ENCODE measurements at regions not wholly inside any gene's neighbourhood (a gene's known extent, or its start where the extent isn't known, plus 50 kb on each side); places are given as distances from the start of the nearest gene placed in this dataset.

DNA sequence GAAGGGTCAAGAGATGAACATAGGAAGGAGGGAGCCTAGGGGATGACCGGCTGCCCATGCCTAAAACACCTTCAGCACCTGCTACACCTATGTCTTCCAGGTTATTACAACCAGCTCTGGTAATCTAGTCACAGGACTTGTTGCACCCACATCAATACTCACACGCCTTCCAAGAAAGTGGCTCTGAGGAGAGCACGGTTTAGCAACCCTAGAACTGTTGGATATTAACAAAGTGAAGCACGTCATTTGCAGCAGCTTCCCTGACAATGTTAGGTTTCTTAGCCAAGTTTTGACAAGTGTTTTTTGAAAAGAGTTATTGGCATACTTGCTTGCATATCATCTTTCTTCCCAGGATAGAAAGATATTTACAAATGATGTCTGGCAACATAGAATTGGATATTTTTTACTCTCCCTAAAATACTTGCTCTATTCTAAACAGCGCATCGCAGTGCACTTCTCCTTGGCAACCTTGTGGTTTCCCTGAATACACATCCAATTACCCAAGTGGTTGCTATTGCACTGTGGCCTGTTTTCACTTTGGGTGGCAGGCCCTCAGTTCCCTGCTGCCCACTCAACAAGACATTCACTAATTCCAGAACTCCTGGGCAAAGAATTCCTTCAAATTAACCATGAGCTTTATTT, 94.3 kb upstream of the ARHGAP42 start:
- H3K27ac ChIP-seq, result peak overlapping the region in 1 of 5 donors; percentile 38
- no peaks in the 10 kb centered on the region for H3K9me3 ChIP-seq
- intact Hi-C loops (cut with DNase I; ENCODE audit: low total_unique reads), result no loop called here
- H3K36me3 ChIP-seq, result no peaks in the 10 kb centered on the region
- no peak overlapping the region for H3K4me3 ChIP-seq
- TF ChIP-seq POLR2A (IDR thresholded peaks at IDR 0.05), result no peak
- TF ChIP-seq POLR2AphosphoS5 (IDR thresholded peaks at IDR 0.05), result no peak
- no peak for TF ChIP-seq CTCF (IDR thresholded peaks at IDR 0.05)
- TF ChIP-seq EP300 (IDR thresholded peaks at IDR 0.05), result no peak
- H3K27me3 ChIP-seq, result no peaks in the 10 kb centered on the region
- 51 to 75% (median 72%) methylated on average over 6 of the region's 6 CpGs for WGBS, 5 donors
- peaks cover 0 to 5% (median 0%) of the 10 kb centered on the region in 4 donors for H3K4me1 ChIP-seq
- peak in 1 of 2 donors; percentile 35 for DNase-seq

GRCh38 chr11:100593291-100593690, 93.8 kb upstream of the ARHGAP42 start:
- no peaks in the 10 kb centered on the region for H3K9me3 ChIP-seq
- peak overlapping the region in 1 of 5 donors; percentile 38 for H3K27ac ChIP-seq
- H3K4me1 ChIP-seq, result peaks cover 0 to 5% (median 0%) of the 10 kb centered on the region in 4 donors
- no peak for TF ChIP-seq POLR2AphosphoS5 (IDR thresholded peaks at IDR 0.05)
- TF ChIP-seq CTCF (IDR thresholded peaks at IDR 0.05), result no peak
- no peak for TF ChIP-seq POLR2A (IDR thresholded peaks at IDR 0.05)
- no peak for TF ChIP-seq EP300 (IDR thresholded peaks at IDR 0.05)
- intact Hi-C loops (cut with DNase I; ENCODE audit: low total_unique reads), result no loop called here
- H3K36me3 ChIP-seq, result no peaks in the 10 kb centered on the region
- peak in 1 of 2 donors; percentile 50 for DNase-seq
- 60 to 77% (median 76%) methylated on average over 2 of the region's 2 CpGs for WGBS, 5 donors
- no peaks in the 10 kb centered on the region for H3K27me3 ChIP-seq
- H3K4me3 ChIP-seq, result no peak overlapping the region

DNA sequence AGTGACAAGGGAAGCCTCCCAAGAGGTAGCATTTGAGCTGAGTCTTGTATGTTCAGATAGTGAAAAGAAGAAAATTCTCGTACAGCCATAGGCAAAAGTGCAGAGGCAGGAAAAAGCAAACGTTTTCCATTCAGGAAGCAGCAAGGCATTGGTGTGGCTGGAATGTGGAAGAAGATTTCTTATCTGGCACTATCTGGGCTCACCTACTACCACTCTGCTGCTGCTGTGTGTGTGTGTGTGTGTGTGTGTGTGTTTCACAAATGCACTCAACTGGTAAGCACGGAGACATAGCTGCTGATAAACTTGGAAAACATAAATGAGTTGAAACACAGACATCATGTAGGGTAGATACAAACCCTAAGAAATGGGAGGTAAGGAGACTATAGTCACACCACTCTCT, 92.8 kb upstream of the ARHGAP42 start:
- 32 to 50% (median 35%) methylated on average over 3 of the region's 3 CpGs for WGBS, 5 donors
- no peak for DNase-seq
- TF ChIP-seq EP300 (IDR thresholded peaks at IDR 0.05), result no peak
- TF ChIP-seq POLR2AphosphoS5 (IDR thresholded peaks at IDR 0.05), result no peak
- no peak for TF ChIP-seq POLR2A (IDR thresholded peaks at IDR 0.05)
- no peak for TF ChIP-seq CTCF (IDR thresholded peaks at IDR 0.05)
- Histone ChIP-seq H3K4me3 (no peak overlapping the region), H3K4me1 (peaks cover 0 to 5% (median 0%) of the 10 kb centered on the region in 4 donors), H3K9me3 (no peaks in the 10 kb centered on the region), H3K27ac (no peak overlapping the region), H3K36me3 (no peaks in the 10 kb centered on the region), H3K27me3 (no peaks in the 10 kb centered on the region)
- intact Hi-C loops (cut with DNase I; ENCODE audit: low total_unique reads), result no loop called here

DNA sequence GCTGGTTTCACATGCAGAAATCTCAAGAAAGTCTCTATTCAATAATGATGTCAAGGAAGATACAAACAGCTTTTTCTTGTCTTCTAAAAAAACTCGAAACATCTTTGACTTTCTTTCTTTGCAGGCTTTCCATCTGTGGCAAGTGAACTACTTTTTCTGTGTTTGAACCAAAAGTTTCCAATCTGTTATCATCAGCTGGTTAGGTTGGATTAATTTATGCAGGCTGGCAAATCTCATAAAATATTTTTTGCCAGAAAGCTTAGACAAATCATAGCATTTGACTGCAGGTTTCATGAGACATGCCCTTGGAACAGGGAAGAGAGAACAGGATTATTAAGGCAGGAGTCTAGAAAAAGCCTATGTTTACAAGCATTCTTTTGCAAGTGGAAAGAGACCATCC, 86.1 kb upstream of the ARHGAP42 start:
- no peaks in the 10 kb centered on the region for H3K36me3 ChIP-seq
- TF ChIP-seq EP300 (IDR thresholded peaks at IDR 0.05), result no peak
- no peak for TF ChIP-seq CTCF (IDR thresholded peaks at IDR 0.05)
- no peak for TF ChIP-seq POLR2A (IDR thresholded peaks at IDR 0.05)
- no peak for TF ChIP-seq POLR2AphosphoS5 (IDR thresholded peaks at IDR 0.05)
- 61 to 73% (median 68%) methylated on average over 1 of the region's 1 CpG for WGBS, 5 donors
- intact Hi-C loops (cut with DNase I; ENCODE audit: low total_unique reads), result no loop called here
- no peak overlapping the region for H3K4me3 ChIP-seq
- H3K27me3 ChIP-seq, result no peaks in the 10 kb centered on the region
- H3K9me3 ChIP-seq, result no peaks in the 10 kb centered on the region
- DNase-seq, result no peak
- H3K4me1 ChIP-seq, result no peaks in the 10 kb centered on the region
- H3K27ac ChIP-seq, result no peak overlapping the region

Measured in stomach (tissue), 8 donors.